ENCODE measurements at regions not wholly inside any gene's neighbourhood (a gene's known extent, or its start where the extent isn't known, plus 50 kb on each side); places are given as distances from the start of the nearest gene placed in this dataset.

DNA sequence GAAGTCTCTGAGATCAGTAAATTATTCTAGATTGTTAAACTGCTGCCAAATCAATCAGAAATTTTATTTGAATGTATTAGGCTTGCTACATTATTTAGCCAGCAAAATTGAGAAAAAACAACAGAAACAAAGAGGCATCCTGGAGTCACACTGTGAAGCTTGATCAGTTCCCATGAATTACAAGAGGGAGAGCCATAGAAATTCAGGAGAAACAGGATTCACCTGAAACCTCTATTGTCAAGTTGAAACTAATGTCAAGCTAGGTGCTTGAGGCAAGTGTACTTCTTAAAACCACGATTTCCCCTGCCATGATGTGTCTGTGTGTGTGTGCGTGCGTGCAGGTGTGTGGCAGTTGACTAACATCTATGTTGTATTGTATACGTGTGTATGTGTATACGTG, 439.1 kb upstream of the NOX3 start:
- Mint-ChIP-seq H3K27me3 (ENCODE audit: insufficient read depth) (no peaks in the 10 kb centered on the region), H3K9me3 (no peaks in the 10 kb centered on the region), H3K4me1 (ENCODE audit: low read depth) (peaks cover 6% of the 10 kb centered on the region; the same call in 1 of the 2 replicates), H3K36me3 (ENCODE audit: low read depth) (no peaks in the 10 kb centered on the region), H3K27ac (no peak overlapping the region), H3K4me3 (no peak overlapping the region)
- DNase-seq = no peak
- TF ChIP-seq, protein P1, sequence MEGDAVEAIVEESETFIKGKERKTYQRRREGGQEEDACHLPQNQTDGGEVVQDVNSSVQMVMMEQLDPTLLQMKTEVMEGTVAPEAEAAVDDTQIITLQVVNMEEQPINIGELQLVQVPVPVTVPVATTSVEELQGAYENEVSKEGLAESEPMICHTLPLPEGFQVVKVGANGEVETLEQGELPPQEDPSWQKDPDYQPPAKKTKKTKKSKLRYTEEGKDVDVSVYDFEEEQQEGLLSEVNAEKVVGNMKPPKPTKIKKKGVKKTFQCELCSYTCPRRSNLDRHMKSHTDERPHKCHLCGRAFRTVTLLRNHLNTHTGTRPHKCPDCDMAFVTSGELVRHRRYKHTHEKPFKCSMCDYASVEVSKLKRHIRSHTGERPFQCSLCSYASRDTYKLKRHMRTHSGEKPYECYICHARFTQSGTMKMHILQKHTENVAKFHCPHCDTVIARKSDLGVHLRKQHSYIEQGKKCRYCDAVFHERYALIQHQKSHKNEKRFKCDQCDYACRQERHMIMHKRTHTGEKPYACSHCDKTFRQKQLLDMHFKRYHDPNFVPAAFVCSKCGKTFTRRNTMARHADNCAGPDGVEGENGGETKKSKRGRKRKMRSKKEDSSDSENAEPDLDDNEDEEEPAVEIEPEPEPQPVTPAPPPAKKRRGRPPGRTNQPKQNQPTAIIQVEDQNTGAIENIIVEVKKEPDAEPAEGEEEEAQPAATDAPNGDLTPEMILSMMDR (IDR thresholded peaks at IDR 0.05) = no peak

DNA sequence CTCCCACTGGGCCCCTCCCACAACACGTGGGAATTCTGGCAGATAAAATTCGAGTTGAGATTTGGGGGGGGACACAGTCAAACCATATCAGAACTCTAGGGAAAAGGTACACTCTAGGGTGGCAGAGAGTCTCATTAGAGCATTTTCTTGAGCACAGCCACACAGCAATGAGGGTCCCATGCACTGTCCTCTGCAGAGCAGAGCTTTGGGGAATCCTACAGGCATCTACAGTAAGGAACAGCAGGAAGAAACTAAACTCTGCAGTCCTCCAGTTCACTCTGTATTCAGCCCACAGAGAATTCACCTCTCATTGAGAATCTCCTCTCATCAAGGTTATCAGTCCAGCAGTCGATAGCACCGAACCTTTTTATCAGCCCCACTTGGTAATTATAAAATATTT, 438.6 kb upstream of the NOX3 start:
- Mint-ChIP-seq H3K27ac (no peak overlapping the region), H3K4me3 (no peak overlapping the region), H3K4me1 (ENCODE audit: low read depth) (peaks cover 6% of the 10 kb centered on the region; the same call in 1 of the 2 replicates), H3K36me3 (ENCODE audit: low read depth) (no peaks in the 10 kb centered on the region), H3K27me3 (ENCODE audit: insufficient read depth) (no peaks in the 10 kb centered on the region), H3K9me3 (no peaks in the 10 kb centered on the region)
- TF ChIP-seq, protein P1 (IDR thresholded peaks at IDR 0.05) = no peak
- DNase-seq = no peak

DNA sequence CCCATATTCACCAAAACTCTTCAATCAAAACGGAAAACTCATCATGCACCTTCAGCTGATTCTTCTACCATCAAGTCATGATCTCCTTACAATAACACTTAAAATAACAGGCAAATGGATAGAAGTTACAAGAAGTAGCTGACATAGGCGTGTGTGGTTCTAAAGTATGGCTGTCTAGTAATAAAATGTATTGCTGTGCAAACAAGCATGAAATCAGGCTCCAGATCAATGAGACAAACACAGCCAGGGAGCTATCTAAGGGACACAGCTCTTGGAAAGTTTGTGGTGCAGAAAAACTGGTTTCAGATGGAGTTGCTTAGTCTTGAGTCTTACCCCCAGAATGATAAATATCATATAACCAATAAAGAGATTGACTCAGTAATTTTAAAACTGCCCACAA, 434.8 kb upstream of the NOX3 start:
- Mint-ChIP-seq H3K4me1 (ENCODE audit: low read depth) (no peaks in the 10 kb centered on the region), H3K36me3 (ENCODE audit: low read depth) (no peaks in the 10 kb centered on the region), H3K4me3 (no peak overlapping the region), H3K27ac (no peak overlapping the region), H3K27me3 (ENCODE audit: insufficient read depth) (no peaks in the 10 kb centered on the region), H3K9me3 (no peaks in the 10 kb centered on the region)
- TF ChIP-seq, protein P1 (IDR thresholded peaks at IDR 0.05) = no peak
- DNase-seq = no peak

DNA sequence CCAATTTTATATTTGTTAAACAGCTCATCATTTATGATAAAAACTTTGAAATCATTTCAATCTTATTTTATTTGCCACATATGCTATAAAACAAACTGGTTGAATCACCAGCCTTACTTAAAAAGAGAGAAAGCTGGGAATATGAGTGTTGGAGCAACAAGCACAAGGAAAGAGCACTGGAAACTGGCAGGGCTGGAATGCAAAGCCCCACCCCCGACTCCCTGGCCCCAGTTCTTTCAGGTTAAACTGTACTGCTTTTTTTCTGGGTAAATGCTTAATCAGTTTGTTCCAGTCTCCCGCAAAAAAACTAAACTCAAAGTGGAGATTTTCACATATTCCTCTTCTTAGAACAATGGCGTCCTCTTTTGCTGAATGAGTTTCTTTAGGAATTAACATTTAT, 433.8 kb upstream of the NOX3 start:
- Mint-ChIP-seq H3K27ac (no peak overlapping the region), H3K9me3 (no peaks in the 10 kb centered on the region), H3K36me3 (ENCODE audit: low read depth) (no peaks in the 10 kb centered on the region), H3K27me3 (ENCODE audit: insufficient read depth) (no peaks in the 10 kb centered on the region), H3K4me3 (no peak overlapping the region), H3K4me1 (ENCODE audit: low read depth) (peaks cover 5% of the 10 kb centered on the region)
- TF ChIP-seq, protein P1 (IDR thresholded peaks at IDR 0.05) = no peak
- DNase-seq = no peak

DNA sequence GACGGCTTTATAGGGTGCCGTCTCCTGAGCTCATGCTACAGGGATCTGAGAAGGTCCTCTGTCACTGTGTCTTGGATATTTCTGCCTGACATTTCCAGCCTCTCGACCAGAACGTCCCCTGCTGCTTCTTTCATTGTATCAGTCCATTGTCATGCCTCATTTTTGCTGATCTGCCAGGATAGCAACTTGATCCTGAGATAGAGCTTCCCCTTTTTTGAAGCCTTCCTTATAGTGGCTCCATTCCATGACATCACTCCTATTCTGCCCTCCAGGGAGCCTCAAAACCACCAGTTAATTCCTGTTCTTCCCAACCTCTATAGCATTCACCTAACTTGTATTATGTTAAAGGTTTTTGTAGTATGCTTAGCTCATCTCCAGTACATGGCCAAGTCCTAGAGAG, 431.8 kb upstream of the NOX3 start:
- H3K27me3 Mint-ChIP-seq (ENCODE audit: insufficient read depth) = no peaks in the 10 kb centered on the region
- TF ChIP-seq, protein P1 (IDR thresholded peaks at IDR 0.05) = no peak
- no peak overlapping the region for H3K4me3 Mint-ChIP-seq
- peaks cover 25% of the 10 kb centered on the region for H3K4me1 Mint-ChIP-seq (ENCODE audit: low read depth)
- DNase-seq = no peak
- H3K9me3 Mint-ChIP-seq = no peaks in the 10 kb centered on the region
- no peak overlapping the region for H3K27ac Mint-ChIP-seq
- H3K36me3 Mint-ChIP-seq (ENCODE audit: low read depth) = no peaks in the 10 kb centered on the region

DNA sequence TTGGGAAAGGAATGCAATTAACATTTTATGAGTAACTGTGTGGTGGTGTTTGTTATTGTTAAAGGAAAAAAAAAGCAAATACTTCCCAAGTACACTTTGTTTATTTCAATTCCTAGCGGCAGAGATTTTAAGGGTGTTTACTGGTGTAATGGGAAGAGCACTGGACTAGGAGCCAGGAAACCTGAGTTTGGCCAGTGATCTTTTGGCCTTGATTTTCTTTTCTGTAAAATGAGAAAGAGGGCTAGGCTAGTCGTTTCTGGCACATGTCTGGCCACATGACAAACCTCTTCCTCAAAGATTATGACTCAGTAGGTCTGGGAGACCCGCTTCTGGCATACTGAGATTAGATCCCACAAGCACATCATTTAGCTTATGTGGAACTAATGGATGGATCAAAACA, 428.1 kb upstream of the NOX3 start:
- Mint-ChIP-seq H3K36me3 (ENCODE audit: low read depth) (no peaks in the 10 kb centered on the region), H3K4me1 (ENCODE audit: low read depth) (peaks cover 56% of the 10 kb centered on the region), H3K27ac (peak overlapping the region; percentile 73), H3K27me3 (ENCODE audit: insufficient read depth) (no peaks in the 10 kb centered on the region), H3K9me3 (no peaks in the 10 kb centered on the region), H3K4me3 (peak overlapping the region; percentile 58)
- TF ChIP-seq, protein P1 (IDR thresholded peaks at IDR 0.05) = no peak
- DNase-seq = peak; percentile 39

Data from HFFc6 (cell line).